Testis (tissue), 2 donors: ENCODE measurements at regions not wholly inside any gene's neighbourhood (a gene's known extent, or its start where the extent isn't known, plus 50 kb on each side); places are given as distances from the start of the nearest gene placed in this dataset.
"Not testable (repeated sequence)": the region's sequence is repeated elsewhere in the genome, so short reads cannot be mapped to it uniquely, and the experiment has no call there.

ENCODE experiments used
- DNase-seq: peaks from one replicate; pipeline ENCODE4 v3.0.0-alpha.2; 2019
- H3K27ac ChIP-seq, 2 donors: fragments of 200-600 bp; sonication (generic); one replicate each; pipeline ENCODE4 v1.5.1; 2019
- H3K27me3 ChIP-seq: fragments of 200-600 bp; sonication (generic); one replicate; pipeline ENCODE4 v1.5.1; 2019
- H3K36me3 ChIP-seq: fragments of 200-600 bp; sonication (generic); one replicate; pipeline ENCODE4 v1.5.1; 2017; ENCODE audit warnings: low read depth; ENCODE audit errors: missing control alignments
- H3K4me1 ChIP-seq: fragments of 200-600 bp; sonication (generic); one replicate; pipeline ENCODE4 v1.5.1; 2019
- H3K4me3 ChIP-seq, 2 donors: fragments of 200-600 bp; sonication (generic); one replicate each; pipeline ENCODE4 v1.5.1; 2017 to 2019
- H3K9me3 ChIP-seq: fragments of 200-600 bp; sonication (generic); one replicate; pipeline ENCODE4 v1.5.1; 2017
- POLR2A ChIP-seq: fragments of 450-650 bp; IDR thresholded peaks from one replicate; pipeline ENCODE4 v1.6.1; 2017; ENCODE audit warnings: antibody characterized with exemption, mild to moderate bottlenecking, moderate library complexity
- WGBS, 2 donors: methylation state at CpG; one replicate each; pipeline ENCODE4 v1.1.5; 2018; 5-methylcytosine and 5-hydroxymethylcytosine counted together
- intact Hi-C: fragments of 100-400 bp; cut with DNase I; formaldehyde crosslinking; loops from one replicate; pipeline ENCODE4 v1.15.1; 2023; ENCODE audit warnings: low total_unique reads
- TF ChIP-seq, protein P1 (sequence below), 3 experiments: fragments of 450-650 bp in 2 of 3; fragments of 200-600 bp in 1 of 3; sonication (generic) in 1 of 3; IDR thresholded peaks; one replicate each; pipeline ENCODE4 v1.5.1; 2016 to 2019; ENCODE audit warnings: antibody characterized with exemption in 3 of 3, mild to moderate bottlenecking in 2 of 3, moderate library complexity in 1 of 3

DNA sequence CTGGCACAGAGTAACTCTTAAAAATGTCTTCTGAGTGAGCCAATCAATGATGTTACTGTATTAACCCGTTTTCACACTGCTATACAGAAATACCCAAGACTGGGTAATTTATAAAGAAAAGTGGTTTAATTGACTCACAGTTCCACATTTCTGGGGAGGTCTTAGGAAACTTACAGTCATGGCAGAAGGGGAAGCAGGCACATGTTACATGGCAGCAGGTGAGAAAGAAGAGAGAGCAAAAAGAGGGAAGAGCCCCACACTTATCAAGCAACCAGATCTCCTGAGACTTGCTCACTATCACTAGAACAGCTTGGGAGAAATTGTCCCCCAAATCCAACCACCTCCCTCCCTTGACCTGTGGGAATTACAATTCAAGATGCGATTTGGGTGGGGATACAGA is 97.6 kb upstream of the MIR17HG start:
- intact Hi-C loops: no loop called here
- Histone ChIP-seq H3K4me1 (no peaks in the 10 kb centered on the region), H3K36me3 (no peaks in the 10 kb centered on the region), H3K9me3 (no peaks in the 10 kb centered on the region), H3K27ac (no peak overlapping the region), H3K4me3 (no peak overlapping the region), H3K27me3 (no peaks in the 10 kb centered on the region)
- TF ChIP-seq, protein P1, sequence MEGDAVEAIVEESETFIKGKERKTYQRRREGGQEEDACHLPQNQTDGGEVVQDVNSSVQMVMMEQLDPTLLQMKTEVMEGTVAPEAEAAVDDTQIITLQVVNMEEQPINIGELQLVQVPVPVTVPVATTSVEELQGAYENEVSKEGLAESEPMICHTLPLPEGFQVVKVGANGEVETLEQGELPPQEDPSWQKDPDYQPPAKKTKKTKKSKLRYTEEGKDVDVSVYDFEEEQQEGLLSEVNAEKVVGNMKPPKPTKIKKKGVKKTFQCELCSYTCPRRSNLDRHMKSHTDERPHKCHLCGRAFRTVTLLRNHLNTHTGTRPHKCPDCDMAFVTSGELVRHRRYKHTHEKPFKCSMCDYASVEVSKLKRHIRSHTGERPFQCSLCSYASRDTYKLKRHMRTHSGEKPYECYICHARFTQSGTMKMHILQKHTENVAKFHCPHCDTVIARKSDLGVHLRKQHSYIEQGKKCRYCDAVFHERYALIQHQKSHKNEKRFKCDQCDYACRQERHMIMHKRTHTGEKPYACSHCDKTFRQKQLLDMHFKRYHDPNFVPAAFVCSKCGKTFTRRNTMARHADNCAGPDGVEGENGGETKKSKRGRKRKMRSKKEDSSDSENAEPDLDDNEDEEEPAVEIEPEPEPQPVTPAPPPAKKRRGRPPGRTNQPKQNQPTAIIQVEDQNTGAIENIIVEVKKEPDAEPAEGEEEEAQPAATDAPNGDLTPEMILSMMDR (IDR thresholded peaks at IDR 0.05): no peak
- TF ChIP-seq POLR2A: no peak
- 69 to 75% methylated on average over 2 of the region's 2 CpGs for WGBS, 2 donors
- DNase-seq: no peak

DNA sequence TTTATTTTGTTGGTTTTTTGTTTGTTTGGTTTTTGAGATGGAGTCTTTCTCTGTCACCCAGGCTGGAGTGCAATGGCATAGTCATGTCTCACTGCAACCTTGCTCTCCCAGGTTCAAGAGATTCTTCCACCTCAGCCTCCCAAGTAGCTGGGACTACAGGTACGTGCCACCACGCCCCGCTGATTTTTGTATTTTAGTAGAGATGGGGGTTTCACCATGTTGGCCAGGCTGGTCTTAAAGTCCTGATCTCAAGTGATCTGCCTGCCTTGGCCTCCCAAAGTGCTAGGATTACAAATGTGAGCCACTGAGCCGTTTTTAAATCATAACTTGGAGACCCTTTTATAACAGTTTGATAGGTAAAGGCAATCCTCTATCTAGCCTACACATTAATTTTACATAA is 95.9 kb upstream of the MIR17HG start:
- H3K4me3 ChIP-seq, H3K27ac ChIP-seq, DNase-seq, H3K36me3 ChIP-seq, H3K9me3 ChIP-seq, H3K4me1 ChIP-seq, intact Hi-C loops, H3K27me3 ChIP-seq: not testable (repeated sequence)
- 91 to 93% methylated on average over 4 of the region's 4 CpGs for WGBS, 2 donors

DNA sequence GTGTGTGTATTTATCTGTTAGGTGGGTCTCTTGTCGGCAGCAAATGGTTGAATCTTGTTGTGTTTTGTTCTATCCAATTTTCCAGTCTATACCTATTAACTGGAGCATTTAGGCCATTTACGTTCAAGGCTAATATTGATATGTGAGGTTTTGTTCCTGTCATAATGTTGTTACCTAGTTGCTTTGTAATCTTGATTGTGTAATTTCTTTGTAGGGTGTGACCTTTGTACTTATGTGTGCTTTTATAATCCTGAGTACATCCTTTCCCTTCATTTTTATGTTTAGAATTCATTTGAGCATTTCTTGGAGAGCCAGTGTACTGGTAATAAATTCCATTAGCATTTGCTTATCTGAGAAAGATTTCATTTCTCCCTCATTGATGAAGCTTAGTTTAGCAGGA is 83.0 kb upstream of the MIR17HG start:
- Histone ChIP-seq H3K4me1 (no peaks in the 10 kb centered on the region), H3K27me3 (no peaks in the 10 kb centered on the region), H3K9me3 (no peaks in the 10 kb centered on the region), H3K27ac (no peak overlapping the region), H3K36me3 (no peaks in the 10 kb centered on the region), H3K4me3 (no peak overlapping the region)
- DNase-seq: no peak
- TF ChIP-seq, protein P1 (IDR thresholded peaks at IDR 0.05): no peak
- no peak for TF ChIP-seq POLR2A
- 89 to 100% methylated on average over 2 of the region's 2 CpGs for WGBS, 2 donors
- intact Hi-C loops: no loop called here

DNA sequence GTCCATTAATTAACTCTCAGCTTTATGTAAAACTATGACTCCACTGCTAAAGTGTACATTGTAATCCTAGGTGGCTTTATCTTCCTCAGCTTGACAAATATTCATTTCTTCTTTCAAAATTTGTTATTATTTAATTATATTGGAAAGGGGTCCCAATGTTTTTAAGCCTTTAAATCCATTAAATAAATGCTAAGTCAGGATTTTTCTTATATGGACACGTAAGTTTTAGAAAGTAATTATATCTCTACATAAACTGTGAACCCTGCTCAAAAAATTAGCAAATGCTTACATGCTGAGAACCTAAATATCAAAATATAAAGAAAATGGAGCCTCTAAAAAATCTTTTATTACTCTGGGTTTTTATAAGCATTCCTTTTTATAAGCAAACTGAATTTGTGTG is 78.2 kb upstream of the MIR17HG start:
- H3K4me1 ChIP-seq: no peaks in the 10 kb centered on the region
- H3K4me3 ChIP-seq: no peak overlapping the region
- H3K27ac ChIP-seq: no peak overlapping the region
- H3K36me3 ChIP-seq: no peaks in the 10 kb centered on the region
- intact Hi-C loops: no loop called here
- no peaks in the 10 kb centered on the region for H3K27me3 ChIP-seq
- H3K9me3 ChIP-seq: no peaks in the 10 kb centered on the region
- no peak for DNase-seq
- TF ChIP-seq, protein P1 (IDR thresholded peaks at IDR 0.05): no peak
- no peak for TF ChIP-seq POLR2A
- 84 to 86% methylated on average over 1 of the region's 1 CpG for WGBS, 2 donors

DNA sequence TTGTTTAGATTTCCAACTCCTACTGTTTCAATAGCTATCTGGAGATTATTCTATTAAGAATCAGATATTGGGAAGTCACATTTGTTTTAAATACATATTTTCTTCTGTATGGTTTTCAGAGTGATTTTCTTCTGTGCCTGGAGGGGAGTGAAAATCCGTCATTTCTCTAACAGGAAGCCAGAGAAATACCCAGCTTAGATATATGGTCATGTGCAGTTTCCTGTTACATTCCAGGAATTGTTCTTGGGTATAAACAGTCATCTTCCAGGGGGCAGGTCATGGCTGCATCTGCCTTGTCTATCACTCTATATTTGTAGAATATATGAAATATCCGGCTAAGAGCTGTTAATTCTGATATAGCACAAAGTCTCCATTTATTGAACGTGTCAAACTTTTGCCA is 77.5 kb upstream of the MIR17HG start:
- Histone ChIP-seq H3K9me3 (no peaks in the 10 kb centered on the region), H3K36me3 (no peaks in the 10 kb centered on the region), H3K27ac (no peak overlapping the region), H3K4me1 (no peaks in the 10 kb centered on the region), H3K4me3 (no peak overlapping the region), H3K27me3 (no peaks in the 10 kb centered on the region)
- TF ChIP-seq, protein P1 (IDR thresholded peaks at IDR 0.05): no peak
- no peak for TF ChIP-seq POLR2A
- no peak for DNase-seq
- intact Hi-C loops: no loop called here
- 60 to 72% methylated on average over 3 of the region's 3 CpGs for WGBS, 2 donors
